PC-3 (cell line): ENCODE measurements at regions not wholly inside any gene's neighbourhood (a gene's known extent, or its start where the extent isn't known, plus 50 kb on each side); places are given as distances from the start of the nearest gene placed in this dataset.

Experiments used
- ATAC-seq: fragments of 200-7000 bp; cut with Tn5 transposase; 2 replicates; pipeline ENCODE4 v1.9.1; 2020; ENCODE audit warnings: mild to moderate bottlenecking, moderate library complexity
- BruUV-seq: library from RNA; stranded (reverse); fragments of 400-500 nt; replicated peaks from 2 replicates; lab custom pipeline; 2021; lab: Mats Ljungman, UMichigan
- CTCF ChIA-PET: fragments of 300-600 bp; sonication (Branson Sonifier 250); formaldehyde crosslinking; loops from one replicate; lab custom pipeline; 2022; ENCODE audit warnings: antibody characterized with exemption; lab: Charles Lee
- POLR2A ChIA-PET: fragments of 300-600 bp; sonication (Branson Sonifier 250); formaldehyde crosslinking; loops from one replicate; lab custom pipeline; 2022; ENCODE audit warnings: antibody characterized with exemption; ENCODE audit not compliant: unreplicated experiment; lab: Charles Lee
- DNase-seq: peaks from one replicate; pipeline ENCODE4 v3.0.0-alpha.2; 2015
- H2AFZ ChIP-seq: fragments of 300-600 bp; sonication (generic); 2 replicates; pipeline ENCODE4 v1.6.0; 2016; ENCODE audit warnings: antibody characterized with exemption, low read length
- H3F3A ChIP-seq: fragments of 300-600 bp; sonication (generic); one replicate; pipeline ENCODE4 v1.6.0; 2017; ENCODE audit warnings: antibody characterized with exemption, low read length, control low read depth, mild to moderate bottlenecking; ENCODE audit not compliant: unreplicated experiment
- H3K27ac ChIP-seq: fragments of 300-600 bp; sonication (generic); 2 replicates; pipeline ENCODE4 v1.5.1; 2016; ENCODE audit warnings: mild to moderate bottlenecking, low read length
- H3K27me3 ChIP-seq: fragments of 300-600 bp; sonication (generic); 2 replicates; pipeline ENCODE4 v1.6.1; 2016; ENCODE audit warnings: low read length, mixed read lengths
- H3K36me3 ChIP-seq: fragments of 300-600 bp; sonication (generic); 2 replicates; pipeline ENCODE4 v1.6.1; 2016; ENCODE audit warnings: low read depth, mixed run types, low read length, mixed read lengths
- H3K4me1 ChIP-seq: fragments of 300-600 bp; sonication (generic); 2 replicates; pipeline ENCODE4 v1.5.1; 2016; ENCODE audit warnings: low read length; ENCODE audit not compliant: insufficient read depth
- H3K4me2 ChIP-seq: fragments of 300-600 bp; sonication (generic); 2 replicates; pipeline ENCODE4 v1.6.0; 2016; ENCODE audit warnings: low read length
- H3K4me3 ChIP-seq: fragments of 300-600 bp; sonication (generic); 2 replicates; pipeline ENCODE4 v1.5.1; 2016; ENCODE audit warnings: mild to moderate bottlenecking, low read length, mixed read lengths
- H3K79me2 ChIP-seq: fragments of 300-600 bp; sonication (generic); 2 replicates; pipeline ENCODE4 v1.6.1; 2017; ENCODE audit warnings: low read length, mixed read lengths
- H3K9ac ChIP-seq: fragments of 300-600 bp; sonication (generic); 2 replicates; pipeline ENCODE4 v1.6.0; 2016; ENCODE audit warnings: mild to moderate bottlenecking, low read length
- H3K9me2 ChIP-seq: fragments of 300-600 bp; sonication (generic); replicated peaks from 2 replicates; pipeline ENCODE4 v1.6.1; 2016; ENCODE audit warnings: mixed run types, low read length, mixed read lengths
- H3K9me3 ChIP-seq: fragments of 300-600 bp; sonication (generic); 2 replicates; pipeline ENCODE4 v1.6.1; 2016; ENCODE audit warnings: low read length, mixed read lengths
- H4K20me1 ChIP-seq: fragments of 300-600 bp; sonication (generic); 2 replicates; pipeline ENCODE4 v1.6.1; 2016; ENCODE audit warnings: low read length, mixed read lengths
- EZH2 ChIP-seq: fragments of 300-600 bp; sonication (generic); IDR thresholded peaks from one replicate; pipeline ENCODE4 v1.6.1; 2017; ENCODE audit warnings: antibody characterized with exemption, mild to moderate bottlenecking, low read length; ENCODE audit not compliant: unreplicated experiment
- EZH2phosphoT487 ChIP-seq: fragments of 300-600 bp; sonication (generic); IDR thresholded peaks from 2 replicates; pipeline ENCODE4 v1.6.1; 2018; ENCODE audit warnings: mild to moderate bottlenecking, antibody characterized with exemption, low read length, borderline replicate concordance
- intact Hi-C: fragments of 100-400 bp; cut with micrococcal nuclease; formaldehyde crosslinking; loops from 2 replicates; pipeline ENCODE4 v1.9.0; 2023
- TF ChIP-seq, protein P1 (sequence below): fragments of 300-600 bp; sonication (generic); conservative IDR thresholded peaks from 2 replicates; pipeline ENCODE4 v1.5.1; 2017; ENCODE audit warnings: antibody characterized with exemption, low read depth, mild to moderate bottlenecking, low read length

DNA sequence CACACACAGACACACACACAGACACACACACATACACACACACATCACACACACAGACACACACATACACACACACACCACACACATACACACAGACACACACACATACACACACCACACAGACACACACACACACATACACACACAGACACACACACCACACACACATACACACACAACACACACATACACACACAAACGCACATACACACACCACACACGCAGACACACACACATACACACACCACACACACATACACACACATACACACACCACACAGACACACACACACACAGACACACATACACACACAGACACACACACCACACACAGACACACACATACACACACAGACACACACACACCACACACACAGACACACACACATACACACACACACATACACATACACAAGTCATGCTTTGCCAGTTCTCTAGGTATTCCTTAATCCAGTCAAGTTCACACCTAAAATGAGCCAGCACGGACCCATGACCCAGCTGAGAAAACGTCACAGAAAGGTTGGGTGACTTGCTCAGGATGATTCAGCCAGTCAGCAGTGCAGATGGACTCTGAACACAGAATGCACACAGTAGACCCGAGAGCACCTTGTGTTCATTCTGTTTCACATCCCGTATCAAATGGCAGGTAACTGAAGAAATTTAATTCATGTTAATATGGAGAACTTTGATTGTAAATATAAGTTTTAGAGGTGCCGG, 746.4 kb downstream of the MTRR start:
- Histone ChIP-seq H3K4me2 (no peak overlapping the region), H3K4me3 (no peak overlapping the region), H3F3A (no peaks in the 10 kb centered on the region), H3K9me3 (no peaks in the 10 kb centered on the region), H3K27me3 (no peaks in the 10 kb centered on the region), H3K36me3 (no peaks in the 10 kb centered on the region), H3K79me2 (no peaks in the 10 kb centered on the region), H4K20me1 (no peaks in the 10 kb centered on the region), H2AFZ (no peak overlapping the region), H3K4me1 (peaks cover 3% of the 10 kb centered on the region; the same call in 1 of the 2 replicates), H3K27ac (no peak overlapping the region), H3K9ac (no peak overlapping the region), H3K9me2 (no peaks in the 10 kb centered on the region)
- DNase-seq (peak; percentile 67), ATAC-seq (no peak; the same call in 1 of the 2 replicates)
- intact Hi-C loops = no loop called here
- CTCF ChIA-PET = no interaction called here
- TF ChIP-seq EZH2phosphoT487 (no peak), EZH2 (no peak)
- TF ChIP-seq, protein P1, sequence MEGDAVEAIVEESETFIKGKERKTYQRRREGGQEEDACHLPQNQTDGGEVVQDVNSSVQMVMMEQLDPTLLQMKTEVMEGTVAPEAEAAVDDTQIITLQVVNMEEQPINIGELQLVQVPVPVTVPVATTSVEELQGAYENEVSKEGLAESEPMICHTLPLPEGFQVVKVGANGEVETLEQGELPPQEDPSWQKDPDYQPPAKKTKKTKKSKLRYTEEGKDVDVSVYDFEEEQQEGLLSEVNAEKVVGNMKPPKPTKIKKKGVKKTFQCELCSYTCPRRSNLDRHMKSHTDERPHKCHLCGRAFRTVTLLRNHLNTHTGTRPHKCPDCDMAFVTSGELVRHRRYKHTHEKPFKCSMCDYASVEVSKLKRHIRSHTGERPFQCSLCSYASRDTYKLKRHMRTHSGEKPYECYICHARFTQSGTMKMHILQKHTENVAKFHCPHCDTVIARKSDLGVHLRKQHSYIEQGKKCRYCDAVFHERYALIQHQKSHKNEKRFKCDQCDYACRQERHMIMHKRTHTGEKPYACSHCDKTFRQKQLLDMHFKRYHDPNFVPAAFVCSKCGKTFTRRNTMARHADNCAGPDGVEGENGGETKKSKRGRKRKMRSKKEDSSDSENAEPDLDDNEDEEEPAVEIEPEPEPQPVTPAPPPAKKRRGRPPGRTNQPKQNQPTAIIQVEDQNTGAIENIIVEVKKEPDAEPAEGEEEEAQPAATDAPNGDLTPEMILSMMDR = no peak
- POLR2A ChIA-PET = no interaction called here
- BruUV-seq = no TSS peak

DNA sequence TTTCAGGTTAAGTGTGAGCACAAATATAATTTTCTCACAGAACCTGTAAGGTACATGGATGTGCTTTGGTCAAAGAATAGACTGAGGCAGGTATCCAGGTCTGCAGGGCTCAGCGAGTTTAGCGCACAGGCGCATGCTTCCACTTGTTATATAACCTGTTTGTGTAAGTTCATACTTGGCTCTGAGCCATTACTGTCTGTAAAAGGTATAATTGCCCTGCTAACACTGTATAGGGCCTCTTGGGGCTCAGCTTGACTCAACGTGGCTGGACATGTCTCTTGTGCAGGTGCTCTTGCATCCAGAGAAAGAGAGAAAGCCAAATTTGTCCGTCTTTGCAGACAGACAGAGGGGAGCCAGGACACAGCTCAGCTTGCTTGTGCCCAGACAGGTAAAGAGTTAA, 759.6 kb downstream of the MTRR start:
- Histone ChIP-seq H3K9me3 (no peaks in the 10 kb centered on the region), H3K27ac (no peak overlapping the region), H4K20me1 (no peaks in the 10 kb centered on the region), H3K4me3 (no peak overlapping the region), H3K4me1 (no peaks in the 10 kb centered on the region), H3K9me2 (no peaks in the 10 kb centered on the region), H3F3A (no peaks in the 10 kb centered on the region), H3K4me2 (no peak overlapping the region), H3K79me2 (no peaks in the 10 kb centered on the region), H3K27me3 (no peaks in the 10 kb centered on the region), H3K9ac (no peak overlapping the region), H2AFZ (no peak overlapping the region), H3K36me3 (no peaks in the 10 kb centered on the region)
- ATAC-seq (no peak), DNase-seq (no peak)
- BruUV-seq = no TSS peak
- TF ChIP-seq, protein P1 = no peak
- TF ChIP-seq EZH2phosphoT487 (no peak), EZH2 (no peak)
- CTCF ChIA-PET = no interaction called here
- POLR2A ChIA-PET = no interaction called here
- intact Hi-C loops = loop anchor here (10.0 kb wide), 1 partner anchor 96 kb away; no protein-coding TSS in a partner anchor

DNA sequence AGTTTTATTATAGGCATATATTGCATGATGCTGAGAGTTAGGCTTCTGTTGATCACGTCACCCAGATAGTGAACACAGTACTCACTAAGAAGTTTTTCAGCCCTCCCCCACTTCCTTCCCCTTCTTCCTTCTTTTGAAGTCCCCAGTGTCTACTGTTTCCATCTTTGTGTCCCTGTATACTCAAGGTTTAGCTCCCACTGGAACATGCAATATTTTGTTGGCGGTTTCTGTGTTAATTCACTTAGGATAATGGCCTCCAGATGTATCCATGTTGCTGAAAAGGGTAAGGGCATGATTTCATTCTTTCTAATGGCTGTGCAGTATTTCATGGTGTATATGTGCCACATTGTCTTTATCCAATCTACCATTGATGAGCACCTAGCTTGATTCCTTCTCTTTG, 764.3 kb downstream of the MTRR start:
- intact Hi-C loops = no loop called here
- POLR2A ChIA-PET = no interaction called here

More for the DNA sequence above, 764.3 kb downstream of the MTRR start:
- TF ChIP-seq EZH2 (no peak), EZH2phosphoT487 (no peak)
- TF ChIP-seq, protein P1 = no peak
- ATAC-seq = no peak
- H3F3A ChIP-seq = no peaks in the 10 kb centered on the region
- DNase-seq = no peak
- no peaks in the 10 kb centered on the region for H3K4me1 ChIP-seq
- no peaks in the 10 kb centered on the region for H3K27me3 ChIP-seq
- no peak overlapping the region; the same call in 1 of the 2 replicates for H3K27ac ChIP-seq
- no peak overlapping the region for H3K9ac ChIP-seq
- H3K36me3 ChIP-seq = no peaks in the 10 kb centered on the region
- H3K79me2 ChIP-seq = no peaks in the 10 kb centered on the region
- no peak overlapping the region for H3K4me2 ChIP-seq
- no peak overlapping the region for H3K4me3 ChIP-seq
- H4K20me1 ChIP-seq = no peaks in the 10 kb centered on the region
- no peaks in the 10 kb centered on the region for H3K9me3 ChIP-seq
- no peak overlapping the region for H2AFZ ChIP-seq
- no TSS peak for BruUV-seq
- CTCF ChIA-PET = no interaction called here
- H3K9me2 ChIP-seq = no peaks in the 10 kb centered on the region
